GF-D8 (cell line): ENCODE measurements at regions not wholly inside any gene's neighbourhood (a gene's known extent, or its start where the extent isn't known, plus 50 kb on each side); places are given as distances from the start of the nearest gene placed in this dataset.

ENCODE experiments used
- DNase-seq: peaks from one replicate; lab custom pipeline; 2025; lab: John Stamatoyannopoulos, UW

GRCh38 chr1:80417671-80418070 lies 1383.1 kb upstream of the ADGRL2 start:
- no peak for DNase-seq

- no peak for DNase-seq
These were observed 1386.8 kb upstream of the ADGRL2 start for GRCh38 chr1:80413969-80414368.

DNA sequence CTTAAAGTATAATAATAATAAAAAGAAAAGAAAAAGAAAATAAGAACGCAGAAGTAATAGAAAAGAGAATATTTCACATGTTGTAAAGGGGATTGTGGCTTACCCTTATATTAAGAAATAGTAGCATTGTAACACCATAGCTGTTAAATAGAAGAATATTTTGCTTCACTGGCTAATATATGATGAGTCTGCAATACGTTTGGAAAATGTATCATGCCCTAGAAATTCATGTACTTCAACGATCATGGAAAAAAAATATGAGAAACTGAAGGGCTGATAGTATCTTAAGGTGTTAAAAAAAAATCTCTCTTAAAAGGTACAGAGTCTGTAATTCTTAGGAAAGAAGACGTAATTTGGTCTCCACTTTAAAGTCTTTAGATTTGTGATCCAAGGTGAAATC lies 1390.5 kb upstream of the ADGRL2 start:
- no peak for DNase-seq

- DNase-seq = no peak
These were observed 1397.0 kb upstream of the ADGRL4 start for GRCh38 chr1:80403471-80403893.

DNA sequence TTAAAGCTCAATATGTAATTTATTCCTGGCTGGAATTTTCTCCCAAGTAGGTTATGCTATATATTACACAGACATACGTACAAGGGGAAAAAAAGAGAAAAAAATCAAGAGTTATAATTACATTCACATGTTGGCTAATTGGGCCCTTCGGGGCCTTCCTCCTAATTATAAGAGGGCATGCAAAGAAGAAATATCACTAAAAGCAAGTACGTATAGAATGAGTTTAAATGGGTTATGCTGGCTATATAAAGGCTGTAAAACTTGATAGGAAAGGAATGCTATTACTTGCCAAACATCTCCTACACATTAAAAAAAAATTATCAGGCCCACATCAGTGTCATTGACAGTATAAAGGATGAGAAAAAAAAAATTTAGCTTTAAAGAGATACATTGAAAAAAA lies 1396.1 kb upstream of the ADGRL4 start:
- DNase-seq = no peak

DNA sequence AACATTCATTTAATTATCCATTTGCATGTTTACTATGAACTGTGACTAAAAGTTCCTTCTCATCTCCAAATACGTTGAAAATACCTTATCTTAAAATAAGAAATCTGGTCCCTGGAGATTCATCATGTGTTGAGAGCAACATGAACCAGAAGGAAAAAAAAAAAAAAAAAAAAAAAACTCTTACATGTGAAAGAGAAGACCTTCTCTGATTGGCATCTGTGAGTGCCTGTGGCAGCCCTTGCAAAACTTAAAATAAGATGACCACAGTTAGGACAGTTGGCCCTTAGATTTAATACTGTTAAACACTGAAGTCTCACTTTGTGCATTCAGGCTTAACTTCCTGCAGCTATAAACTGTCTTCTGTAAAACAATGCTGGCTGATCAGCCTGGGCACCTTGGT lies 1395.2 kb upstream of the ADGRL4 start:
- DNase-seq = no peak

DNA sequence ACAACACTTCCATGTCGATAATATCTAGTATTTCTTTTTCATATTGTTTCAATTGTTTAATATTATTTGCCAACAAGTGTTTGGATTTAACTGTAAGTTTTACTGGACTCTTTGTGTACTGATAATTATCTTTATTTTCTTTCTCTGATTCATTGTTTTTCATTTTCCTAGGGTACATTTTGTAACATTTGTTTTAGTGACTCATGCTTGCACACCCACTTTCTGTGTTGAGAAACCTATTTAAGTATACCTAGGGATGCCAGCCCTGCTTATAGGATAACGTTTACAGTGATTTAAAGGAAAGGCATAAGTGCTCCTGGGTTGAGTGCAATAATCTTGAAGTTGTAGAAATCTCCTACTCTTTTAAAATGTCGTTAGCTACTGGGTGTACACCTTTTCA lies 1386.0 kb upstream of the ADGRL4 start:
- DNase-seq = no peak

DNA sequence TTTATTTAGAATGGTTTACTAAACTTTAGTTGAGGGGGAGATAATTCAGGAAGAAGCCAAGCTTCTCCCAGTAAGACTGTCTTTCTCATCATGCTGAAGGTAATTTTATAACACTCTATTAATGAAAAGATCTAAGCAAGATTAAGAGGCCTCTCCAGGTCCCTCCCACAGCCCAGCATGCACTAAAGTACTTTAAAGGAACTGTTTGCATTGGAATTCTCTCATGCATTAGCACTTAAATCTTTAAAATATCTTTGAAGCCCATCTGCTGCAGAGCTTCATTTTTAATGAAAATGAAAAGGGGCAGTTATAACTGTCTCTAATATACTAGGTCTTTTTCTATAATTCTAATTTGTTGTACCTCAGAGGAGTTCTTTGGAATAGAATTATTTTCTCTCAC lies 1379.1 kb upstream of the ADGRL4 start:
- no peak for DNase-seq

- no peak for DNase-seq
These were observed 1378.4 kb upstream of the ADGRL4 start for GRCh38 chr1:80384959-80385358.

GRCh38 chr1:80384083-80384830 lies 1377.7 kb upstream of the ADGRL4 start:
- DNase-seq = no peak

- DNase-seq = no peak
These were observed 1369.1 kb upstream of the ADGRL4 start for GRCh38 chr1:80375662-80376061.

- no peak for DNase-seq
These were observed 1368.6 kb upstream of the ADGRL4 start for GRCh38 chr1:80375109-80375508.

DNA sequence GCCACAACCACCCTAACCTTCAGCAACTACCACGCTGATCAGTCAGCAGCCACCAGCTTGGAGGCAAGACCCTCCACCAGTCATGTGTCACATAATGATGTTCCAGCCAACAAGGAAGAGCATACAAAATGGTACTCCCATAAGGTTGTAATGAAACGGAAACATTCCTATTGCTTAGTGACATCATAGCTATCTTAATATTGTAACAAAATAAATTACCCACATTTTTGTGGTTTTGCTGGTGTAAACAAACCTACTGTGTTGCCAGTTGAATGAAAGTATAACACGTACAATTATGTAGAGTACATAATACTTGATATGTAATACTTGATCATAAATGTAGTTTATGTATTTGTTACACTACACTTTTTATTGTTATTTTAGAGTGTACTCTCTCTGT lies 1363.2 kb upstream of the ADGRL4 start:
- DNase-seq = no peak

DNA sequence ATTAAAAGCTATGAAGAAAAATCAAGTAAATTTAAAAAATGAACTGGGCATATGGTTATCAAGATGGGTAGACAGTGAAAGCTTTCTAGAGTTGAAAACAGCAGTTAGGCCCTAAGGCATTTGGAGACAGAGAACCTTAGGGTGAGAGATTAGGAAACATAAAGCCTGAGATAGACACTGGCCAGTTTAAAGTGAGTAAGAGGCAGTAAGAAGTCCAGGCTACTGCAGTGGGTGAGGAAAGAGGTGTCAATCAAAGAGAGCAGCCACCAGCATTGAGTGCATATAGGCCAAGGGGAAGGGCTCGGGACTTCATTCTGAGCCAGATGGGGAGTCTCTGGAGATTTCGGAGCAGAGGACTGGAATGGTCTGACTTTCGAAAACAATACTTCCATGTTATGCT lies 1360.5 kb upstream of the ADGRL4 start:
- DNase-seq = no peak

DNA sequence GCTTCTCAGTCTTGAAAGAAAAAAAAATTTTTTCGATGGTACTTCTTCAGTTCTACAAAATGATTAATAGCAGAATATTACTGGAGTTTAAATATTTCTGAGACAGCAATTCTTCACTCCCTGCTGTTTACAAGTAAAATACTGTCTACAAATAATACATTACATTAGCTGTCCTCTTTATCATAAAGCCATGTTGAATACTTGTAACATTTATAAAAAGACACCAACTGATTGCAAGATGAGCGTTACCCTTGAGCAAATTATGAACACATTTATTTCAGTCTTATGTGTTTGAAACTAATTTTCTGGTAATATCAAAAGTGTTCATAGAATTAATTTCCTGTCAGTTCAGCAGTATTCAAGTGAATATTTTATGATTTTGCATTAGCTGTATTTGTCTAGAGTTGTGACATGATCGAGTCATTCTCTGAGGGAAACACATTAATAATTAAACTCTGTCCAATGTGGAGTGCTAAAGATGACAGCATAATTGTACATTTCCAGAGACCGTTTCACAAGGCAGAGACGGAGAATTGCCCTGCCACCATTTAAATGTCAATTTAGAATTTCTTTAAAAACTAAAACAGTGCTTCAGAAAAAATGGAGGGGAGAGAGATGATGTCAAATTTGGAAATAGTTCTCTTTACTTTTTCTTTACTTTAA lies 1359.0 kb upstream of the ADGRL4 start:
- DNase-seq = no peak

DNA sequence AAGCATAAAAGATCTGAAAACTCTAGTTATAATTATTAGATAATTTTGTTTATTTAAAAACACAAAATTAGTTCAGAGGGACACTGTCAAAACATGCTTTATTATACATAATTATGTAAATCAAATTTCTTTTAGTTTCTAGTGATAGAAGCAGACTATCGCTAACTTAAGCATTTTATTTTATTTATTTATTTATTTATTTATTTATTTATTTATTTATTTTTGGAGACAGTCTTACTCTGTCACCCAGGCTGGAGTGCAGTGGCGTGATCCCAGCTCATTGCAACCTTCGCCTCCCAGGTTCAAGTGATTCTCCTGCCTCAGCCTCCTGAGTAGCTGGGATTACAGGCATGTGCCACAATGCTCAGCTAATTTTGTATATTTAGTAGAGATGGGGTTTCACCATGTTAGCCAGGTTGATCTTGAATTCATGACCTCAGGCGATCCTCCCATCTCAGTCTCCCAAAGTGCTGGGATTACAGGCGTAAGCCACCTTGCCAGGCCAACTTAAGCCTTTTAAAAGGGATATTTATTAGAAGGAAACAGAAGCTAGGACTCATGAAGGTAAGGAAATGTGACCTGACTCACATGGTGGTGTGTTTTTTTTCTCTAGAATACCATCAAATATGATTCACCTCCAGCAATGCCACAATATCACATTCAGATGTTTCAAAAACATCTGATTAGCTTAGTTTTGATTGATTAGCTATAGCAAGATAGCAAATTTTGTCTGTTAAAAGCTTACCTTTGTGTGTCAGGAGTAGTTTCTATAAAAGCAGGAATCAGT lies 1357.4 kb upstream of the ADGRL4 start:
- no peak for DNase-seq

DNA sequence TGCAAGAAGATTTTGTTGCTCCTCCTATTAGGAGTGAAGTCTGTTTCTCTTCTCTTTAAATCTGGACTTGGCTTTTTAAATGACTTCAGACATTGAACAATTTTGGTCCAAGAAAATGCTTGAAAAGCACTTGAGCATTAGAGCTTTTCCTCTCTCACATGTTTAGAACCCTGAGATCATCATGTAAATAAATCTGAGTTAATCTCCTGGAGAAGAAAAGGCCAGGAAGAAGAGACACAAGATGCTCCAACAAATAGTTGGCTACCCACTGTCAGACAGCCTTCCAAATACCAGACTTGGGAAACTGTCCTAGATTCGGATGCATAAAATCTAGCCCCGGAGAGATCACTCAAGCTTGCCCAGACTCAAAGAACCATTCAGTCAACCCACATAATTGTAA lies 1353.1 kb upstream of the ADGRL4 start:
- DNase-seq = no peak

DNA sequence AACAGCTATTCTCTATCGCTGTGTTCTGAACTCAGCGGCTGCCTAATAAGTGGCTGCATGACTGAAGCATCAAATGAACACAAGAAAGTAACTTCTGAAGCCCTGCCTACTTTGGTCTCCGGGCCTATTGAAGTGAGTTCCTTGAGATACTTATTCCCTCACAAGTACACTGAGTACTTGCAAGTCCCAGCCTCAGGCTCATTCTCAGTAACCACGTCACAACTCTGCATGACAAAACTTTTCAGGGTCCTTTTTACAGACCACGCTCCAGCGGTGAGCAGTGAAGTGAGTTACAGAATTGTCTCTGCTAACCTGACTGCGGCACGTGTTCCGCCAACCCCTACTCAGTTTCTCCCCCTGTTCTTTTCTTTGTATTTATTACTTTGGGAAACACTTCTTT lies 1342.7 kb upstream of the ADGRL4 start:
- DNase-seq = no peak

- no peak for DNase-seq
These were observed 1334.5 kb upstream of the ADGRL4 start for GRCh38 chr1:80341021-80341420.

- DNase-seq = no peak
These were observed 1311.6 kb upstream of the ADGRL4 start for GRCh38 chr1:80318108-80318507.

DNA sequence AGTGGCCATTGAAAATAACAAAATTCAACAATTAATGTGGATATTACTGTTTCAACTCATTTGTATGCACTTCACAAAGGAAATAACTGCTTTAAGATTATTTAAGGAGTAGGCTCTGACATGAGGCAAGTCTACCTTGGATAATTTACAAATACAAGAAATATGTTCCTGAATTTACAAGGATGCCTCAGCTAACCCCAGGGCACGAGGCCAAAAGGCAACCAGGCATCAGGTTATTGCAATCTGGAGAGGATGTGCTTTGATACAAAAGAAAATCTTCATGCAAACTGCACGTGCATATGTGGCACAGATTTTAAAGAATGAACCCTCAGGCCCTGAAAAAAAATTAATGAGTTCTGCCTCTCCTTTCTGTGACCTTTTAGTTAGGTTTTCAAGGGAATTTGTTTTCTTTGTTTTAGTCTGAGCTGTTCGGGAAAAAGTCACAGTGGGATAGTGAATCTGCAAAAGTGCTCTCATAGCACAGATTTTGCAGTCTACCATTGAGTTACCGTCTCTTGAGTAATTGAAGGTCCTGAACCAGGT lies 1304.2 kb upstream of the ADGRL4 start:
- DNase-seq = no peak

DNA sequence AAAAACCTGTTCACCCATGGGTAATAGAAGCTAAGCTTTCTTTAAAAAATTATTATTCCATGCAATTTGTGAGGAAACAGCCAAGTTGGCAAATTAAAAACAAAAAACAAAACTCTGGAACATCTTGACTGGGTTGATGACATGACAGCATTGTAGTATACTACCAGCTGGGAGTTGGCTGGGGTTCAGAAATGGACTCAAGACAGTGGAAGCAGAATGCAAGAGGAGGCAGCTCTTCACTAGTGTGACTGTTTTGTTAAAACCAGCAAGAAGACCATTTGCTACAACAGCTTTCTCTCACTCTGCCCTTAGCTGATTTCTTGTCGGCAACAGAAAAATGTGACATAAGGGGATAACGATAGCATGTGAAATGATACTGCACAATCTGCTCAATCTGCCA lies 1298.9 kb upstream of the ADGRL4 start:
- no peak for DNase-seq

GRCh38 chr1:80293818-80294217 lies 1287.3 kb upstream of the ADGRL4 start:
- no peak for DNase-seq
